ENCODE measurements at regions not wholly inside any gene's neighbourhood (a gene's known extent, or its start where the extent isn't known, plus 50 kb on each side); places are given as distances from the start of the nearest gene placed in this dataset.

GRCh38 chr6:134593442-134593841 is 275.5 kb upstream of the SGK1 start:
- TF ChIP-seq CTCF (IDR thresholded peaks at IDR 0.05) = no peak
- TF ChIP-seq POLR2A (IDR thresholded peaks at IDR 0.05) = no peak

Data from uterus (tissue), 2 donors.